ENCODE measurements at regions not wholly inside any gene's neighbourhood (a gene's known extent, or its start where the extent isn't known, plus 50 kb on each side); places are given as distances from the start of the nearest gene placed in this dataset.

DNA sequence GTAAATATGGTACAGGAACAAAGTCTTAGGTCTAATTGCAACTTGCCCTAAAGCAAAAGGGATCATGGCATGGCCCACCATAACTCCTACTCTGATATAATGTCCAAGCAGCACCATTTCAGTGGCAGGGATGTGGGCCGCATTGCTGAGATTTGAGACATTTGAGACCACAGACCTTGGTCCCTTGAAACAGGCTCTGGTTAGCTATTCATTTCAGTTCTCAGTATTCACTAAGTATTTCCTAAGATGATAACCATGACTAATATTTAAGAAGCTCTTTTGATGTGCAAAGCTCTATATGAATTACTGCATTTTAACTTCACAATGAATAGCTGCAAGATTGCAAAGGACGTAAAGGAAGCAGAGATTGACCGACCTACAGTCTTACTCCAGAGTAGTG is 471.0 kb downstream of the SHISA9 start:
- TF ChIP-seq POLR2A (IDR thresholded peaks at IDR 0.05) (no peak), EP300 (IDR thresholded peaks at IDR 0.05) (no peak)
- TF ChIP-seq, protein P1, sequence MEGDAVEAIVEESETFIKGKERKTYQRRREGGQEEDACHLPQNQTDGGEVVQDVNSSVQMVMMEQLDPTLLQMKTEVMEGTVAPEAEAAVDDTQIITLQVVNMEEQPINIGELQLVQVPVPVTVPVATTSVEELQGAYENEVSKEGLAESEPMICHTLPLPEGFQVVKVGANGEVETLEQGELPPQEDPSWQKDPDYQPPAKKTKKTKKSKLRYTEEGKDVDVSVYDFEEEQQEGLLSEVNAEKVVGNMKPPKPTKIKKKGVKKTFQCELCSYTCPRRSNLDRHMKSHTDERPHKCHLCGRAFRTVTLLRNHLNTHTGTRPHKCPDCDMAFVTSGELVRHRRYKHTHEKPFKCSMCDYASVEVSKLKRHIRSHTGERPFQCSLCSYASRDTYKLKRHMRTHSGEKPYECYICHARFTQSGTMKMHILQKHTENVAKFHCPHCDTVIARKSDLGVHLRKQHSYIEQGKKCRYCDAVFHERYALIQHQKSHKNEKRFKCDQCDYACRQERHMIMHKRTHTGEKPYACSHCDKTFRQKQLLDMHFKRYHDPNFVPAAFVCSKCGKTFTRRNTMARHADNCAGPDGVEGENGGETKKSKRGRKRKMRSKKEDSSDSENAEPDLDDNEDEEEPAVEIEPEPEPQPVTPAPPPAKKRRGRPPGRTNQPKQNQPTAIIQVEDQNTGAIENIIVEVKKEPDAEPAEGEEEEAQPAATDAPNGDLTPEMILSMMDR (IDR thresholded peaks at IDR 0.05), result no peak

Measured in stomach (tissue), 4 donors.